HG03025 (cell line): ENCODE measurements at regions not wholly inside any gene's neighbourhood (a gene's known extent, or its start where the extent isn't known, plus 50 kb on each side); places are given as distances from the start of the nearest gene placed in this dataset.

ENCODE experiments used
- ATAC-seq: cut with Tn5 transposase; IDR thresholded peaks from one replicate; pipeline ENCODE4 v1.9.1; 2021; ENCODE audit warnings: mild to moderate bottlenecking, moderate library complexity; ENCODE audit not compliant: unreplicated experiment, low FRiP score

GRCh38 chr2:228268301-228268700, 86.8 kb upstream of the SPHKAP start:
- no peak for ATAC-seq

- no peak for ATAC-seq
Observed at GRCh38 chr2:228263156-228263555, 81.7 kb upstream of the SPHKAP start.

GRCh38 chr2:228261546-228261945, 80.1 kb upstream of the SPHKAP start:
- ATAC-seq, result no peak

GRCh38 chr2:228257379-228257778, 75.9 kb upstream of the SPHKAP start:
- ATAC-seq, result no peak

- ATAC-seq, result no peak
Observed at GRCh38 chr2:228253752-228254151, 72.3 kb upstream of the SPHKAP start.

- ATAC-seq, result no peak
Observed at GRCh38 chr2:228247335-228247734, 65.8 kb upstream of the SPHKAP start.

GRCh38 chr2:228245601-228246000, 64.1 kb upstream of the SPHKAP start:
- no peak for ATAC-seq

GRCh38 chr2:228242591-228242990, 61.1 kb upstream of the SPHKAP start:
- no peak for ATAC-seq

GRCh38 chr2:228239907-228240561, 58.5 kb upstream of the SPHKAP start:
- no peak for ATAC-seq

- no peak for ATAC-seq
Observed at GRCh38 chr2:228239207-228239906, 57.9 kb upstream of the SPHKAP start.
